Stimulated activated CD8-positive, alpha-beta memory T cell treated with anti-CD3 and anti-CD28 coated beads, Interleukin-4, amount 100 ng/mL, for 24 hours (primary cell): ENCODE measurements at regions not wholly inside any gene's neighbourhood (a gene's known extent, or its start where the extent isn't known, plus 50 kb on each side); places are given as distances from the start of the nearest gene placed in this dataset.
"Not testable (repeated sequence)": the region's sequence is repeated elsewhere in the genome, so short reads cannot be mapped to it uniquely, and the experiment has no call there.

Experiments used
- DNase-seq: peaks from one replicate; pipeline ENCODE4 v3.0.0-alpha.2; 2020; ENCODE audit warnings: low read depth

- no peak for DNase-seq
Measured at GRCh38 chr13:50388481-50388880, 373.2 kb downstream of the KCNRG start.

GRCh38 chr13:50389726-50390125 is 374.5 kb downstream of the KCNRG start:
- no peak for DNase-seq

- no peak for DNase-seq
Measured at GRCh38 chr13:50390503-50391248, 375.4 kb downstream of the KCNRG start.

GRCh38 chr13:50392977-50393376 is 377.7 kb downstream of the KCNRG start:
- DNase-seq, result no peak

- no peak for DNase-seq
Measured at GRCh38 chr13:50393628-50394027, 378.4 kb downstream of the KCNRG start.

GRCh38 chr13:50396001-50396400 is 380.8 kb downstream of the KCNRG start:
- no peak for DNase-seq

- not testable (repeated sequence) for DNase-seq
Measured at GRCh38 chr13:50396618-50397017, 381.4 kb downstream of the KCNRG start.

GRCh38 chr13:50400035-50400726 is 384.9 kb downstream of the KCNRG start:
- no peak for DNase-seq

- DNase-seq, result no peak
Measured at GRCh38 chr13:50401049-50401505, 385.8 kb downstream of the KCNRG start.

- DNase-seq, result no peak
Measured at GRCh38 chr13:50401721-50402465, 386.6 kb downstream of the KCNRG start.

- DNase-seq, result no peak
Measured at GRCh38 chr13:50403311-50403710, 388.1 kb downstream of the KCNRG start.

- no peak for DNase-seq
Measured at GRCh38 chr13:50404116-50404515, 388.9 kb downstream of the KCNRG start.

GRCh38 chr13:50404769-50405168 is 389.5 kb downstream of the KCNRG start:
- no peak for DNase-seq

GRCh38 chr13:50406831-50407230 is 391.6 kb downstream of the KCNRG start:
- DNase-seq, result no peak

- DNase-seq, result no peak
Measured at GRCh38 chr13:50408068-50408467, 392.8 kb downstream of the KCNRG start.

GRCh38 chr13:50409220-50409619 is 394.0 kb downstream of the KCNRG start:
- no peak for DNase-seq

GRCh38 chr13:50410921-50411746 is 395.9 kb downstream of the KCNRG start:
- no peak for DNase-seq

- no peak for DNase-seq
Measured at GRCh38 chr13:50412046-50412617, 396.9 kb downstream of the KCNRG start.

GRCh38 chr13:50414640-50415039 is 399.4 kb downstream of the KCNRG start:
- DNase-seq, result no peak

- no peak for DNase-seq
Measured at GRCh38 chr13:50415428-50415827, 400.2 kb downstream of the KCNRG start.

GRCh38 chr13:50417597-50417996 is 402.4 kb downstream of the KCNRG start:
- DNase-seq, result no peak
